Spleen (tissue), 11 donors: ENCODE measurements at regions not wholly inside any gene's neighbourhood (a gene's known extent, or its start where the extent isn't known, plus 50 kb on each side); places are given as distances from the start of the nearest gene placed in this dataset.

ENCODE experiments used
- DNase-seq: peaks from one replicate; pipeline ENCODE4 v3.0.0-alpha.2; 2020
- H3K27ac ChIP-seq, 8 donors: fragments of 200-600 bp; sonication (generic) in 7 of 8; 1 replicate in 4 of 8; 2 replicates in 4 of 8; pipeline versions ENCODE4 v1.5.0 to v1.8.0; 2016 to 2021; ENCODE audit warnings: inconsistent platforms in 4 of 8, mild to moderate bottlenecking in 4 of 8, moderate library complexity in 1 of 8
- H3K27me3 ChIP-seq, 7 donors: fragments of 200-600 bp; sonication (generic) in 6 of 7; replicated peaks in 1 of 7; 1 replicate in 4 of 7; 2 replicates in 3 of 7; pipeline versions ENCODE4 v1.5.0 to v1.8.0; 2016 to 2021; ENCODE audit warnings: inconsistent platforms in 3 of 7, mild to moderate bottlenecking in 1 of 7
- H3K36me3 ChIP-seq, 6 donors: fragments of 200-600 bp; sonication (generic) in 5 of 6; 1 replicate in 4 of 6; 2 replicates in 2 of 6; pipeline versions ENCODE4 v1.5.0 to v1.8.0; 2016 to 2021; ENCODE audit warnings: inconsistent platforms in 2 of 6
- H3K4me1 ChIP-seq, 6 donors: fragments of 200-600 bp; sonication (generic) in 5 of 6; 1 replicate in 3 of 6; 2 replicates in 3 of 6; pipeline versions ENCODE4 v1.5.0 to v1.8.0; 2016 to 2021; ENCODE audit warnings: inconsistent platforms in 3 of 6
- H3K4me3 ChIP-seq, 8 donors: fragments of 200-600 bp; sonication (generic) in 7 of 8; 1 replicate in 4 of 8; 2 replicates in 4 of 8; pipeline versions ENCODE4 v1.5.0 to v1.8.0; 2016 to 2021; ENCODE audit warnings: inconsistent platforms in 4 of 8, mild to moderate bottlenecking in 4 of 8, moderate library complexity in 2 of 8
- H3K9me3 ChIP-seq, 8 donors: fragments of 200-600 bp; sonication (generic) in 7 of 8; 1 replicate in 4 of 8; 2 replicates in 4 of 8; pipeline versions ENCODE4 v1.5.0 to v1.8.0; 2016 to 2021; ENCODE audit warnings: inconsistent platforms in 4 of 8
- CTCF ChIP-seq, 11 experiments: fragments of 200-600 bp in 7 of 11; fragments of 450-650 bp in 4 of 11; sonication (generic) in 4 of 11; IDR thresholded peaks in 8 of 11; conservative IDR thresholded peaks in 3 of 11; 1 replicate in 7 of 11; 2 replicates in 4 of 11; pipeline versions ENCODE4 v1.4.0 to v1.8.0; 2016 to 2021; ENCODE audit warnings: antibody characterized with exemption in 11 of 11, inconsistent platforms in 4 of 11, mild to moderate bottlenecking in 1 of 11
- POLR2A ChIP-seq, 3 donors: fragments of 450-650 bp; IDR thresholded peaks; one replicate each; pipeline ENCODE4 v1.5.1; 2017; ENCODE audit warnings: antibody characterized with exemption in 3 of 3, mild to moderate bottlenecking in 1 of 3
- POLR2AphosphoS5 ChIP-seq, 3 donors: sonication (generic); formaldehyde crosslinking; IDR thresholded peaks; one replicate each; pipeline ENCODE4 v1.5.1; 2017; ENCODE audit warnings: antibody characterized with exemption in 3 of 3
- WGBS, 5 donors: extraction: QIAGEN DNeasy Blood & Tissue Kit in 3 of 5; methylation state at CpG; one replicate each; pipeline versions ENCODE4 v1.1.5 to v1.1.7; 2013 to 2018; 5-methylcytosine and 5-hydroxymethylcytosine counted together
- intact Hi-C: fragments of 100-400 bp; cut with DNase I; formaldehyde crosslinking; loops from one replicate; pipeline ENCODE4 v1.15.0; 2023; ENCODE audit warnings: low total_unique reads
- microRNA-seq, 3 donors: library from miRNA; unstranded; fragments of <30 nt; microRNA quantifications; one replicate each; pipeline versions ENCODE4 to v1.1.0, GENCODE V29; 2019 to 2020
- small RNA-seq, 4 donors: library from RNA; depleted of rRNA; stranded (forward); fragments of <200 nt; gene quantifications; one replicate each; pipeline ENCODE3, GENCODE V24; 2016
- donor health status: healthy with polysubstance abuse.
- donor health status: DM: no; HTN: no; CAD: no; lungs with moderate emphysema.
- donor health status: DM: no; HTN: no; CAD: no.
- donor health status: Bipolar disorder and iron deficiency.
- donor health status: healthy.
- donor health status: DM: no; HTN: no; CAD: no.
- donor health status: DM: yes; HTN: yes; CAD: no.

GRCh38 chr1:65092691-65093090, 55.3 kb upstream of the AK4 start:
- TF ChIP-seq CTCF (IDR thresholded peaks at IDR 0.05 in 8 of 11, conservative IDR thresholded peaks at IDR 0.05 in 3 of 11) (no peak), POLR2AphosphoS5 (IDR thresholded peaks at IDR 0.05) (no peak), POLR2A (IDR thresholded peaks at IDR 0.05) (no peak)
- DNase-seq, result no peak
- intact Hi-C loops, result no loop called here
- Histone ChIP-seq H3K27ac (no peak overlapping the region), H3K4me1 (peaks cover 0 to 21% (median 2%) of the 10 kb centered on the region in 6 donors), H3K4me3 (no peak overlapping the region), H3K27me3 (no peaks in the 10 kb centered on the region), H3K9me3 (peaks cover 0 to 10% (median 4%) of the 10 kb centered on the region in 8 donors), H3K36me3 (no peaks in the 10 kb centered on the region)
- WGBS, 5 donors, result 58 to 89% (median 75%) methylated on average over 2 of the region's 2 CpGs

- TF ChIP-seq CTCF (IDR thresholded peaks at IDR 0.05 in 8 of 11, conservative IDR thresholded peaks at IDR 0.05 in 3 of 11) (no peak), POLR2A (IDR thresholded peaks at IDR 0.05) (no peak), POLR2AphosphoS5 (IDR thresholded peaks at IDR 0.05) (no peak)
- Histone ChIP-seq H3K36me3 (no peaks in the 10 kb centered on the region), H3K4me1 (peaks cover 0 to 4% (median 0%) of the 10 kb centered on the region in 6 donors), H3K9me3 (peaks cover 9 to 48% (median 45%) of the 10 kb centered on the region in 8 donors), H3K4me3 (no peak overlapping the region), H3K27ac (peak overlapping the region in 4 of 8 donors; percentile 22 to 67 (median 40)), H3K27me3 (no peaks in the 10 kb centered on the region)
- intact Hi-C loops, result no loop called here
- no peak for DNase-seq
- WGBS, 5 donors, result 74 to 93% (median 87%) methylated on average over 2 of the region's 2 CpGs
Measured at GRCh38 chr1:65097076-65097475, 50.9 kb upstream of the AK4 start.

Small RNA genes in the stretch of these regions (microRNA-seq; reads per million reads assigned to microRNA genes)
- gene MIR101-1 (21.3 to 43.4 (median 42.1) reads per million in 3 donors), gene MIR3671 (0 reads per million in 3 donors)

Small RNA genes in the stretch of these regions (small RNA-seq; reads per million reads assigned to genes)
- 0.76 to 2.3 (median 1.7) reads per million in 4 donors for gene MIR101-1
- 0 reads per million in 4 donors for gene MIR3671
- 0 reads per million in 4 donors for gene MRPS21P1
- 0 reads per million in 4 donors for gene RNU6-1176P
